Stimulated activated CD8-positive, alpha-beta memory T cell treated with anti-CD3 and anti-CD28 coated beads, Interleukin-7, amount 100 ng/mL, for 48 hours (primary cell): ENCODE measurements at regions not wholly inside any gene's neighbourhood (a gene's known extent, or its start where the extent isn't known, plus 50 kb on each side); places are given as distances from the start of the nearest gene placed in this dataset.
"Not testable (repeated sequence)": the region's sequence is repeated elsewhere in the genome, so short reads cannot be mapped to it uniquely, and the experiment has no call there.

ENCODE experiments used
- DNase-seq, 2 donors: peaks; one replicate each; pipeline ENCODE4 v3.0.0-alpha.2; 2020; ENCODE audit warnings: low read depth in 1 of 2; ENCODE audit errors: extremely low read depth in 1 of 2

DNA sequence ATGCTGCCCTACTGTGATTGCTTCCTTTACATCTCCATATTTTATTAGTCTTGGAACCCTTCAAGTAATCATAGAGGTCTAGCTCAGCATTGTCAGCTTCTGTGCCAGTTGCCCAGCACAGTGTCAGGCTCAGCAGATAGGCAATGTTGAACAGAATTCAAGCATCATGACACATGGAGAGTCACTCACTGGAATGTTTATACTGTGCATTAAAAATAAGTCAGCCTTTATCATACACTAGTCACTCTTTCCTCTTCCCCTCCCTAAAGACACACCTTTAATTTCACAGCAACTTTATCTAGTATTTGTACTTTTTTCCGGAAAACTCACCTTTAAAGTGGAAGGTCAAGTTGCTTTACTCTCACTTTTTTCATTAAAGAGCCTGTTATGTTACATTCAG, 253.8 kb upstream of the CDH11 start:
- no peak for DNase-seq

DNA sequence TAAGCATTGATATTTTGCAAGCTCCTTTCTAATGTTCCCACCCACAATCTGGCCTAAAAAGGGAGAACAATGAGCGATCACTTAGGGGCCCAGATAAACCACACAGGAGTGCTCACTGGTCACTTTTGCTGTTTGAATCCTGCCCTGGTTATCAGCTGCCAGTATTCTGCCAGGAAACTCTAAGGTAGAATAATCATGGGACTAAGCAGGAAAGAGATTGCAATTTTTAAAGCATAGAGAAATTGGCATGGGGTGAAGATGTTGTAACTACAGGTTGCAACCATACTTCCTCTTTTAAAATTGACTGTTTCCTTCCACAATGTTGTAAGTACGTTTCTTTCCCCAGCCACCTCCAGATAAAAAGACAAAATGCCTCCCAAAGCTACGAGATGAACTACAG, 251.2 kb upstream of the CDH11 start:
- no peak for DNase-seq

DNA sequence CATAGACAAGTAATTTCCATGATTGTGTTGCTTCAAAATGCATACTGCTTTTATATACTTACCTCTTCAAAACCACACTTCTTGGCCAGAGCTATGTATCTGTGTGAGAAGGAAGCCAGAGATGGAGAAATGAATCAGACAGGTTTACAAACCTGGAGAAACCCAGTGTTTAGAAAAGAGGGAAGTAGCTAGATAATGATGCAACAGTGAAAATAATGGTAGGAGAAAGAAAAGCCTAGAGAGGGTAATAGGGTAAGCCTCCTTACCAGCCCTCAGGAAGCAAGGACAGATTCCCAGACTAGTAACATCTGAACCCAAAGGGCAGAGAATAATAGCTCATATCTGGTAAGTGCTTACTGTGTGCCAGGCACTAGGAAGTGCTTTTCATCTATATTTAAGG, 250.3 kb upstream of the CDH11 start:
- DNase-seq = no peak

DNA sequence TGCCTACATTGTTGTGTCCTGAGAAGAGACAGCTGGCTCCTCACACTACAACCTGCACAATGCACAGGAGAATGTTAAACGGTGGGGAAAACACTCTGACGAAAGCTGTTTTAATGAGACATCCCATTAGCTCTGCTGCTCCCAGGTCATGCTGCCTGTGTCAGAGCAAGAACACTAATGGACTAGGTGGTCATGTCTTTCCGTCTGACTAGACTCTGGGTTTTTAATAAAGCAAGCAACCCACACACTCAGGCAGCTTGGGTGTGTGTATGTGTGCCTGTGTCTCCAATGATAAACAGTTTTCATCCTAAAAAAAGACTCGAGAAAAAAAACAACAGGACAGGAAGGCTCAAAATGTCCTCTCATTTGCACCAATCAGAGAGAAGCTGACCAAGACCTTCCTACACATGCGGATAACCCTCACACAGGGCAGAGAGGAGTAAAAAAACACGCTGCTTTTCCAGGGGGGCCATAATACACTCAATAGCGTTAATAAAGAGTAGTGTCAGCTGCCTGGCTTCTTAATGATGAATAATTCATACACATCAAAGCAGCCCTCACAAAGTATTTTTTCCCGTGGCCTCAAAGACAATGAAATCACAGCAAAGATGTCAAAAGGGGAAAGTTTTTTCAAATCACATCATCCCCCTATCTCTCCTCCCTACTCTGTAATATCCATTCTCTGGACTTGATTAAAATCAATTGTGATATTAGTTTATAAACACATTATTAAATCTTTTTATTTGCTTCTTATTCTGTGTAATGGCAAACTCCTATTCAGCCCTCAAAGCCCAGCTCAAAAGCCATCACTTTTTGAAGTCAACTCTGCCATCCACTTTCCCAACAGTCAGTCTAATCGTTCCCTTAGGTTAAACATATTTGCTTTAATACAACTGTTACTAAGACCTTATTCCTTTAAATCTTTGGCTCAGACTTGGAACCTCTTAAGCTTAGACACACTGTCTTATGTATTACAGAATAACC, 244.2 kb upstream of the CDH11 start:
- no peak for DNase-seq

DNA sequence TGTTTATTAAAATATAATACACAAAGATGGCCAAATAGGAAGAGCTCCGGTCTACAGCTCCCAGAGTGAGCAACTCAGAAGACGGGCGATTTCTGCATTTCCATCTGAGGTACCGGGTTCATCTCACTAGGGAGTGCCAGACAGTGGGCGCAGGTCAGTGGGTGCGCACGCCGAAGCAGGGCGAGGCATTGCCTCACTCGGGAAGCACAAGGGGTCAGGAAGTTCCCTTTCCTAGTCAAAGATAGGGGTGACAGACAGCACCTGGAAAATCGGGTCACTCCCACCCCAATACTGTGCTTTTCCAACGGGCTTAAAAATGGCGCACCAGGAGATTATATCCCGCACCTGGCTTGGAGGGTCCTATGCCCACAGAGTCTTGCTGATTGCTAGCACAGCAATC, 234.9 kb upstream of the CDH11 start:
- DNase-seq = not testable (repeated sequence)

DNA sequence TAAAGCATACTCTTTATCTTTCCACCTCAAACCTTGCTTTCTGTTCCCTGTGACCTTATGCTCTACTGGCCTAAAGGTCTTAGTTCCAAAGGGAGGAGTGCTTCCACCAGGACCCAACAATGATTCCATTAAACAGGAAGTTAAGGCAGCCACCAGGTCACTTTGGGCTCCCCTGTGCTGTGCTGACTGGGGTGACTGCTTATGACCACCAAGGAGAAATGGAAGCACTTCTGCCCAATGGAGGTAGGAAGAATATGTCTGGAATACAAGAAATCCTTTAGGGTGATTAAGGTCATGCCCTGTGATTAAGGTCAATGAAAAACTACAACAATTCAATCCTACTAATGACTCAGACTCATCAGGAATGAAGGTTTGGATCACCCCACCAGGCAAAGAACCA, 233.8 kb upstream of the CDH11 start:
- DNase-seq = no peak

DNA sequence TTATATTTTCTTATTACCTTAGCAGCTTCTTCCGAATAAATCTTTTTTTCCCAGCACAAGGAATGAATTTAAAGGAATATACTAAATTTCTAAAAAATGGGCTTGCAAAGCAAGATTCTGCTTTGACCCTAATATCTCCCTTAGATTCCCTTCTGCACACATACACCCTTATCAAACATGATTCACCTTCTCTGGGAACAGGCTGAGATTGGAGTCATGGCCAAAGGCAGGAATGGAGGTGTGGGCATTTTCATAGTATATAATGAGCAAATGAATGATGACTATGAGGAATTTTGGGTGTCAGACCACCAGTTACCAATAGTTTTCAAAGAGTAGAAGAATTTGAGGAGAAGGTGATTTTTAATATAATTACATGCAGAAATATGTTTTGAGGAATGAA, 231.3 kb upstream of the CDH11 start:
- no peak for DNase-seq

DNA sequence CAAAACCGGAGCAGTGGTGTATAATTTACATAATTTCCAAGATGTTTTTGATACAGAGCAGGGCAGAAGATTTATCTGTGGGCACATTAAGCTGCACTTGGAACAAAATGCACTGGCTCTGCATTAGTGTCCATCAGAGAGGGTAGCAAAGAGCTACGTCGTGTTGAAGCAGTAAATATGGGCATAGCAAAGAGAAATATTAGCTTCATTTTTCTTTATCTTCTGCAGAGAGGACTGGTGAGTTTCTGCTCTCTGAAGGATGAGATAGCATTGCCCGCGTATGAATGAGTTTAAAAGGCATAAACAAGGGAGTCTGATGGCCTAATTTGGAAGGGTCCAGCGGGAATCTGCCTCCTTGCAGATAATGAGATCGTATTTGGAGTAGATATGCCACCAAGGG, 227.8 kb upstream of the CDH11 start:
- no peak for DNase-seq

DNA sequence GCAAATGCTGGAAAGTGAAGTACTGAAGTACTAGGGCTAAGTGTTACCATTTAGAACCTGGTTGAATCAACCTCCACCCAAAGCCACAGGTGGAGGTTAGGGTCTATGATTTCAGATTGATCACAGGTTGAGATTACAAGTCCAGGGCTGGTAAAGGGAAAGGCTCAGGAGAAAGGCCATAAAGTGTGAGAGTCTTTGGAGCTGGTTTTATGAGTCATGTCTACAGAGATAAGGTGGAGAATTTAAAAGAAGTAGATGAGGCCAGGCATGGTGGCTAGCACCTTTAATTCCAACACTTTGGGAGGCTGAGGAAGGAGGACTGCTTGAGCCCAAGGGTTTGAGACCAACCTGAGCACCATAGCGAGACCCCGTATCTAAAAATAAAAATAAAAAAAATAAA, 221.7 kb upstream of the CDH11 start:
- no peak for DNase-seq

DNA sequence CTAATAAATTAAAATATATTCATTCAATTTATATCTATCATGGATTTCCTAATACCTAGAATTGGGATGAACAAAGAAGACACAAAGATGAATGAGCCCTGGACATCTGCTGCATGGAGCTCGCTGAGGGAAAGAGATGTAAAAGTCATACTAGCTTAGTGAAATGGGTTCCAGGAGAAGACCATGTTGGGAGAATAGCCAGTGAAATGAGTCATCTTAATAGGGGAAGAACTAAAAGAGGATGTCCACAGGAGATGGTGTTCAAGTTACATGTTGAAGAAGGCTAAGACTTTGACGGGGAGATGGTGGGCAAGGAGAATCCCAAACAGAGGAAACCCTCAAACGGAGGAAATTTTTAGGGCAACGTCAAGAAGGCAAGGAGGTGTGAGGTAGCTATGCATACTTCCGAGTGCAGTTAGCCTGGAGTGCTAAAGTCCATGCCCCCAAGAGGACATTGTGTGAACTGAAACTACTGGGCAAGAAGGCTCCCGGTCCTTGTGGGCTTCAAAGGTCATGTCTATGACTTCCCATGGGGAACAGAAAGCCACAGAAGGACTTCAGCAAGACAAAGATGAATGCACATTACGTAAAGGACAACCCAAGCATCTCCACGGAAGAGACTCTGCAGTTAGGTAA, 220.5 kb upstream of the CDH11 start:
- DNase-seq = no peak

DNA sequence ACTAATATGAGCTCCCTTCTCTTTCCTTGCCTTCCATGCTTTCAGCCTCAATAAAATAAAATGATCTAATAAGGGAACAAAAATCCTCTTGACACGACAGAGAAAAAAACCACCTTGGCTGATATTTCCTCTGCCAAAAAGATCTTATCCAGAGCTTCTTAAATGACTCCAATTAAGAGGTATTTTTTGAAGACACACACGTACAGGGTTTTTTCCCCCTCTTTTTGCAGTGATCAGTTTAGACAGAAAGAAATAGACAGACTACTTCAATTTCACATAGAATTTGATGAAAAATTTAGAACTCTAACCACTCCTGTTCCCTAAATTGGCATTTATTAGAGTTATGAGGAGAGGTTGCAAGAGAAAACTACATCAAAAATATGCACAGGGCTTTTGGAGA, 217.2 kb upstream of the CDH11 start:
- DNase-seq = no peak

DNA sequence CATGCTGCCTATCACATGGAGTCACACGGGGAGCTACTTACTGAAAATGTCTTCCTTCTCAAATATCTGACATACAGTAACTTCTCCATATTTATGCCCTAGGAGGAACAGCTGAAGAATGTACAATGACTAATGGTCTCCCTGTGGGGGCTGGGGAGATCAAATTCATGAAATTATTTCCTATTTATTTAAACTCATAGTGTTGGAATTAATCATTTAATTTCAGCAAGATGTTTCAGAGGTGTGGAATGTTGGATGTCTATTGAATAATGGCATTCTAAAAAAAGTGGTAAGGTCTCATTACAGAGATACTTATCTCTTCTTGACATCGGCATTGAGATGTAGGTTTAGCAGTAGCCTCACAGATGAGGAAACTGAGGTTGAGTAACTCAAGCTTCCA, 214.3 kb upstream of the CDH11 start:
- DNase-seq = no peak

DNA sequence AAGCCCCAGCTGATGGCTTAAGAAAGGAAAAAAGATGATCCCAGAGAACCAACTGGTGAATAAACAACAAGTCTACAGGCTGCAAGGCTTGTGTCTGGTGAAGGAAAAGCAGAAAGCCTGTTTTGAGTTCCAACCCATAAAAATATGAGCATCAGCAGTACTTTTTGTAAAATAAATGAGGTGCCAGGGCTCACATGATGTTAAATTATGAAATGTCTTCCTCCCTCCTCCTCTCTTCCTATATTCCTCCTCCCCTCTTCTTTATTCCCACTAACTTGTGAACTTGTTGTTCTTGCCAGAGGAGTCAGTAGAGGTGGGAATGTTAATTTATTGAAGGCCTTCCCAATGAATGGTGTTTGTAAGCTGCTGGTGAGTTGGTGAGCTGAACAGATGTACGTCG, 212.2 kb upstream of the CDH11 start:
- DNase-seq = no peak

DNA sequence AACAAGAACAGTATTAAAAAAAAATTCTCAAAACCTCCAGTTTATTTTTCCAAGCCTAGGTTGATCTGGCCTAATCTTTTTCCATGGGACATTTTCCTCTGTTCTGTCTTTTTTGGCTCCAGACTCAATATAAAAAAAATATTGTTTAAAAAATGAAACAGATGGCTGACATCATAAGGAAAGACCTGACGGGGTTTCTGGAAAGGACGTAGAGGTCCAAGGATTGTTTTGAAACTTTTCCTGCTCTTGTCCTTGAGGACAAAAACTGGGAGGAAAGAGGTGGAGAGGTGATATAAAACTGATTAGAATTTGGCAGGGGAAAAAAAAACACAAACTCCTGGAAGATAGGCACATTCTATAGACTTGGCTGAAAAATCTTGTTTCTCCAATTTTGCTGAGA, 211.4 kb upstream of the CDH11 start:
- no peak for DNase-seq

DNA sequence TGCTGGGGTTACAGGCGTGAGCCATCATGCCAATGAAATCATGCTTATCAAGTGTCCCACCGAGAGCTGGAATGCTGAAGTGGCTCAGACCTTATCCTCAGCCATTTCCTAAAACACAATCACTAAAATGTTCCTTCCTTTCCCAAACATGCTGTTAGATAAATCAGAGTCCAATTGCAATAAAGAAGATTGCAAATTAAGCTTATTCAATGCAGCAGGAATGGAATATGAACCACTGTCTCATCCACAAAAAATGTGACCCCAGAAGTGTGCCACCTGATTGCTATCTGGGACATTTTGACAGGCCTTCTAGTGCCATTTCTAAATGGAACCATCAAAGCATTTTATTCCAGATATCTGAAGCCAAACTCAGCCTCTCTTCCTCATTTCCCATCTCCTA, 205.5 kb upstream of the CDH11 start:
- DNase-seq = no peak

DNA sequence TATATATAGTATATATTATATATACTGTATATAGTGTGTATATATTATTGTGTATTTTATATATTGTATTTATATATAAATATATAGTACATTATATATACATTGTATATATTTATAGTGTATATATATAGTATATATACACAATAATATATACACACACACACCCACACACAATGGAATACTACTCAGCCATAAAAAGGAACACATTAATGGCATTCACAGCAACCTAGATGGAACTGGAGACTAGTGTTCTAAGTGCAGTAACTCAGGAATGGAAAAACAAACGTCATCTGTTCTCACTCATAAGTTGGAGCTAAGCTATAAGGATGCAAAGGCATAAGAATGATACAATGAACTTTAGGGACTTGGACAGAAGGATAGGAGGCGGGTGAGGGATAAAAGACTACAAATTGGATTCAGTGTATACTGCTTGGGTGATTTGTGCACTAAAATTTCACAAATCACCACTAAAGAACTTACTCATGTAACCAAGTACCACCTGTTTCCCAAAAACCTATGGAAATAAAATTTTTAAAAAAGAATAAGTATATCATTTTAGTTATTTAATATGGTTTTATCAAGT, 201.9 kb upstream of the CDH11 start:
- no peak for DNase-seq

DNA sequence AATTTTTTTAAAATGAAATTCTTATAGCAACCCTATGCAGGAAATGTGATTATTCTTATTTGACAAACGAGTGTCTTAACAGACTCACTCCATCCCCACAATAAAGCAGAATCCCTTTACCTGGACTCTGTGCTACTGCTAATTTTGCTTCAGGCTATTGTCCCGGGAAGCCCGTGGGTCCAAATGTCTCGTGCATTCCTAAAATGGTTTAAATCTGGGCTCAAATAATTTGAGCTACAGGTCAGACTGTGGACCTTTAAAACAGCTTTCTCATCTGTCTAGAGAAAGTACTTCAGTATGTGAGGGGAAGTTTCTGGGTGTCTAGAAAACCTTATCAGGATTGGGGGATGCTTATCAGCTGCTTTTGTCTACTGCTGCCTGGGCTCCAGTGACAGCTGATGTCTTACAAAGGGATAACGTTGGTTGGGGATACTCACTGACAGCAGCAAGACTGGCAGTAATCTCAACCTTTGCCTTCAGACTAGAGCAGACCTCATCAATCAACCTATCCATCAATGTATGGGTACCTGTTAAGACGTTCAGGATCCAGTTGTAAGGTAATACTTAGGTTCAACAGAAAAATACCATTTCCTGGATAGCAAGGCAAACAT, 197.9 kb upstream of the CDH11 start:
- no peak for DNase-seq

DNA sequence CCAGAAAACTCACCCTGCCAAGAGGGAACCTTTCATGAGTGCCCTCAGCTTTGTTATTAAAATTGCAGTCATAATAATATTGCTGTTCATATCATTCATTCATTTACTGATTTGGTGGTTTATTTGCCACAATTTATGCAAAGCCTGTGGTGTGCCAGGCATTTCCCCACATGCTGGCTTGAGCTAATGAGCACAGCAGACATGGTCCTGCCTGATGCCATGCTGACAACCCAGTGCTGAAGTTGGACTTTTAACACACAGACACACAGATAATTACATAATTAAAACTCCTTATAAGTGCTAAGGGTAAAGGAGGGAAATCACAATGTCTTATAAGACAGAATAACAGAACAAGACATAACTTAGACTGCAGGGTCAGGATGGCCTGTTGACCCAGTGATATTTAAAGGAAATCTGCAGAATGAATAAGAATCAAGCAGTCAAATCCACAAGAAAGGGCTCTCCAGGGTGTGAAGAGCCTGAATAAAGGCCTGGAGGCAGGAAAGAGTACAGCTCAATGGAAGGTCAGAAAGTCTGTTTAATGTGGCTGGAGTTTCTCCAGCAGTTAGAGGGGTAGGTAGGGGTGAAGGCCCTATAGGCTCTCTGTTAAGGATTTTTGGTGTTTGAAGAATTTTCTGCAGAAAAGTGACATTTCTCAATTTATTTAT, 196.9 kb upstream of the CDH11 start:
- no peak for DNase-seq

DNA sequence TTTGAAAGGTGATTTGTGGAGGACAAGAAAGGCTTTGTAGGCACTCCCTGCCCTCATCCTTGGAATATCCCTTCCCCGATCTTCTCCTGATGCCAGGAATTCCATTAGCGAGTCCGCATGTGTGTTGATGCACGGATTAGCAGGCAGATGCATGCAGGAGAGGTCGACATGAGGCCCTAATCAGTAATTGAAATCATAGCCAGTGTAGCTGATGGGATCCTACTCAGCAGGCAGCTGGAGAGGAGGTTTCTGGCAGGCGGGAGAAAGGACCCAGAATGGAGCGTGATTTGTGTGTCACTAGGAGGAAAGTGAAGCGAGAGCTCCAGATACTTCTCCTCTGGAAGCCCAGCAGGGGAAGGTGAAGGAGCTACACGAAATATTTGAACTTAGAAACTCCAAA, 196.3 kb upstream of the CDH11 start:
- DNase-seq = no peak

DNA sequence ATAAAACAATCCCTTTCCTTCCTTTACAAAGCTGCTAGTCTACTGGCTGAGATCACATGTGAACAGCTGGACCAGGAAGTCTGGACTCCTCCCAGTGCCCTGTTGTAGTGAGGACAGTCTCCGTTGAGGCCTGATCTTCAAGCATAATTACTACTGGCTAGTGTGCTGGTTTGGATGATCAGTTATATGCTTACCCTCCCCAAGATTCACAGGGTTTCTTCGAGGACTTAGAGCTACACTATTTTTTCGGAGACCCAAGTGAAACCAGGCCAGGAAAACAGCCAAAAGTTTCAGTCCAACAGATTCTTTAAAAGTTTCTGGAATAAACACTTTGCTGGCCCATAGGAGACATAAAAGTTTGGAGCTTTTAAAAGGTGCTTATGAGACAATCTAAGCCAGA, 194.9 kb upstream of the CDH11 start:
- DNase-seq = no peak
